Hepatocyte (in vitro differentiated cells): ENCODE measurements at regions not wholly inside any gene's neighbourhood (a gene's known extent, or its start where the extent isn't known, plus 50 kb on each side); places are given as distances from the start of the nearest gene placed in this dataset.

ENCODE experiments used
- EZH2 ChIP-seq: fragments of 200-600 bp; sonication (generic); IDR thresholded peaks from 2 replicates; pipeline ENCODE4 v1.6.1; 2016; ENCODE audit warnings: antibody characterized with exemption, mild to moderate bottlenecking, borderline replicate concordance
- EZH2phosphoT487 ChIP-seq: fragments of 200-600 bp; sonication (generic); IDR thresholded peaks from one replicate; pipeline ENCODE4 v1.6.1; 2018; ENCODE audit warnings: antibody characterized with exemption, mild to moderate bottlenecking, low read depth, moderate library complexity; ENCODE audit not compliant: unreplicated experiment, severe bottlenecking

GRCh38 chr3:33929813-33930212 lies 131.4 kb downstream of the PDCD6IP start:
- no peak for TF ChIP-seq EZH2phosphoT487
- TF ChIP-seq EZH2, result no peak
